IPS-15b (cell line): ENCODE measurements at regions not wholly inside any gene's neighbourhood (a gene's known extent, or its start where the extent isn't known, plus 50 kb on each side); places are given as distances from the start of the nearest gene placed in this dataset.

Experiments
- H3K27me3 ChIP-seq: one replicate; pipeline ENCODE4 v1.6.1; 2013; ENCODE audit warnings: low read length; ENCODE audit not compliant: control insufficient read depth, insufficient read depth
- H3K36me3 ChIP-seq: one replicate; pipeline ENCODE4 v1.6.1; 2013; ENCODE audit warnings: low read length; ENCODE audit not compliant: control insufficient read depth, insufficient read depth
- H3K4me1 ChIP-seq: one replicate; pipeline ENCODE4 v1.6.1; 2013; ENCODE audit warnings: mild to moderate bottlenecking, low read length; ENCODE audit not compliant: control insufficient read depth, insufficient read depth
- H3K4me3 ChIP-seq: one replicate; pipeline ENCODE4 v1.5.1; 2013; ENCODE audit warnings: low read depth, low read length
- H3K9ac ChIP-seq: one replicate; pipeline ENCODE4 v1.6.1; 2013; ENCODE audit warnings: low read depth, mild to moderate bottlenecking, low read length
- H3K9me3 ChIP-seq: one replicate; pipeline ENCODE4 v1.6.1; 2013; ENCODE audit warnings: mild to moderate bottlenecking, low read length; ENCODE audit not compliant: control insufficient read depth, insufficient read depth

GRCh38 chr13:106182404-106182803, 353.1 kb downstream of the EFNB2 start:
- no peaks in the 10 kb centered on the region for H3K36me3 ChIP-seq
- no peaks in the 10 kb centered on the region for H3K9me3 ChIP-seq
- H3K4me3 ChIP-seq = no peak overlapping the region
- no peaks in the 10 kb centered on the region for H3K4me1 ChIP-seq
- no peak overlapping the region for H3K9ac ChIP-seq
- no peaks in the 10 kb centered on the region for H3K27me3 ChIP-seq

DNA sequence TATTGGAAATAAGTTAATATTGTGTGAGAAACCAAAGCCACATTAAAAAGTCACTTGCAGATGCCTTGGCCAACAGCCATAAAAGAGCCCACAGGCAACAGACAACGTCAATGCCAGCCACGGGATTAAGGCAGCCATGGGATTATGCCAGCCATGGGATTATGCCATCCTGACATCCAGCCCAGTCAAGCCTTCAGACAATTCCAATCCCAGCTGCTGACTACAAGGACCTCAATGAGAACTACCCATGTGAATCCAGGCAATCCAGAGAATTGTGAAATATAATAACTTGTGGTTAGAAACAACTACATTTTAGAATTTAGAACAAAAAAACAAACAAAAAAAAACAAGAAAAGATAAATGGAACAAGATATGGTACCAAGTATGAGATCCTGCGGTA, 356.6 kb downstream of the EFNB2 start:
- Histone ChIP-seq H3K4me3 (no peak overlapping the region), H3K36me3 (no peaks in the 10 kb centered on the region), H3K4me1 (no peaks in the 10 kb centered on the region), H3K9ac (no peak overlapping the region), H3K27me3 (no peaks in the 10 kb centered on the region), H3K9me3 (no peaks in the 10 kb centered on the region)

DNA sequence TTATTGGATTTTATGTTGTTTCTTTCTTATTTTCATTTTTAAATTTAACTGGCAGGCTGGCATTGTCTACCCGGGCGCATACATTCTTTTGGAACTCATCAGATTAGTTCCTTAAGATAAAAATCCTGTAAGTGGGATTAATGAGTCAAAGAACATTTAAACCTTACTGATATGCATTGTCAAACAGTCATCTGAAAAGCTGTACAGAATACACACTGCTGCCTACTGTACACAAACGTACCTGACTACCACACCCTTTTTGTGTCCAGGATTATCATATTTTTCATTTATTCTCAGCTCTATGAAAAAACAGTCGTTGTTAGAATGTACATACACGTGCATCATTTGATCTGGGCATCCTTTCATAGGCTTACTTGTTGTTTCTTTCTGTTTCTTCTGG, 358.3 kb downstream of the EFNB2 start:
- H3K36me3 ChIP-seq = no peaks in the 10 kb centered on the region
- H3K27me3 ChIP-seq = no peaks in the 10 kb centered on the region
- H3K9ac ChIP-seq = no peak overlapping the region
- H3K4me1 ChIP-seq = no peaks in the 10 kb centered on the region
- no peaks in the 10 kb centered on the region for H3K9me3 ChIP-seq
- H3K4me3 ChIP-seq = no peak overlapping the region

DNA sequence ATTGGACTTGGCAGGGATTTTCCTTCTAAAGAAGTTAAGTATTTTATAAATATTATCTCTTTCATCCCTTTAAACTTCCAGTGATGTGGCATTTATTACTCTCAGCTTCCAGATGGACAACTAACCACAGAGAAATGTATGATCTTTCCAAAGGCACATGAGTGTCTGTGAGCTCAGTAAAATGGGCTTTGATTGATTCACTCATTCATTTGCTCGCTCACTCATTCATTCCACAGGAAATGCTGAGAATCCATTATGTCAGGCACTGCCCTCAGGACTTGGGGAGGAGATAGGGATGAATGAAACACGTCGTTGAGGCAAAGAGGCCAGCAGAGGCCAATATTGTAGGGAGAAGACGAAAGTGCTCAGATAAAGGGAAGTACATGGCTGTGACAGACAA, 359.3 kb downstream of the EFNB2 start:
- no peaks in the 10 kb centered on the region for H3K4me1 ChIP-seq
- no peaks in the 10 kb centered on the region for H3K36me3 ChIP-seq
- no peaks in the 10 kb centered on the region for H3K9me3 ChIP-seq
- H3K9ac ChIP-seq = no peak overlapping the region
- no peak overlapping the region for H3K4me3 ChIP-seq
- no peaks in the 10 kb centered on the region for H3K27me3 ChIP-seq

DNA sequence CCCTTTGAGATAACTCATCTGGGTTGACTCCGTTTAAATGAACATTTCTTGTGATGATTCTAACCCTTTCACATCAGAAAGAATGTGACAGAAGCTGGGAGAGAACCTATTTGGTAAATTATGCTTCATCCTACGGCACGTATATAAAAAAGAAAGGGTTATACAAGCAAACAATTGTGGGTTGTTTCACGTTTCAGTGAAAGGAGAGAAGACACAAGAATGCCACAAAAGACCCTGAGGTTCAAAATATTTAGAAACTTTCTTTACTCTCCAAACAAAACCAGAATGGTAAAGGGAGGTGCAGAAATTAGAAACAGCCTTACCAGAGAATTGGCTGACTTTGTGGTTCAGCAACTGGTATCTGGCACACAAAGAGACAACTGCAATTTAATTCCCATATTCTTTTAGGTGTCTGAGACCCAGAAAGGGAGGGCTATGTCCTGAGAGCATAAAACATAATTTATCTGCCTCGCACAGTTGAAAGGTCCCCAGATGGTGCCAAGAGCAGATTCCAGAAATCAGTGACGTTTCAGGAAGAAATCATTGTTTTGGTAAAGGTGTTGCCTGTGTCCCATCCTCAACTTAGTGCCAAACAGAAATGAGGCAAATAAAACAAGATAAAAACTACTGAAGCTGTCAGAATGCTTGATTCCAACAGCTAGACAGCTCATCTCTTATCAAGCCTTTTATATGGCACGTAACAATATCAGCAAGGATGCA, 361.4 kb downstream of the EFNB2 start:
- no peaks in the 10 kb centered on the region for H3K36me3 ChIP-seq
- no peak overlapping the region for H3K9ac ChIP-seq
- H3K4me3 ChIP-seq = no peak overlapping the region
- H3K27me3 ChIP-seq = no peaks in the 10 kb centered on the region
- H3K4me1 ChIP-seq = no peaks in the 10 kb centered on the region
- no peaks in the 10 kb centered on the region for H3K9me3 ChIP-seq

DNA sequence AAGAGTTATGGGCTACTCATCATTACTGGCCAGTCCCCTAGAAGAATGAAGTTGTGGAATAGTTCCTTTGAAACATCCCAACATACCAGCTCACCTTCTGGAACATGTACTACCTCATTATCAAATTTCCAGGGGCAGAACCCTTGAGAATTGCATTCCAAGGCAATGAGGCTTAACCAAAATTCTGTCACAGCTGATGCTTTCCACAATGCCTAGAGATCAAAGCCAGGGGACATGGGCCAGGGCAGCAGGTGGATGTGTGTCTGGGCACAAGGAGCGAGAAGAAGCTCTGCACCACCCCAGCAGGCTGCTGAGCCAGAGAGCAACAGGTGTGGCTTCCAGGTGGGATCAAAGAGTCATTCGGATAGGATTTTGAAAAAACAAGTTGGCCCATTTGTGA, 362.1 kb downstream of the EFNB2 start:
- Histone ChIP-seq H3K9ac (no peak overlapping the region), H3K4me1 (no peaks in the 10 kb centered on the region), H3K27me3 (no peaks in the 10 kb centered on the region), H3K36me3 (no peaks in the 10 kb centered on the region), H3K9me3 (no peaks in the 10 kb centered on the region), H3K4me3 (no peak overlapping the region)

DNA sequence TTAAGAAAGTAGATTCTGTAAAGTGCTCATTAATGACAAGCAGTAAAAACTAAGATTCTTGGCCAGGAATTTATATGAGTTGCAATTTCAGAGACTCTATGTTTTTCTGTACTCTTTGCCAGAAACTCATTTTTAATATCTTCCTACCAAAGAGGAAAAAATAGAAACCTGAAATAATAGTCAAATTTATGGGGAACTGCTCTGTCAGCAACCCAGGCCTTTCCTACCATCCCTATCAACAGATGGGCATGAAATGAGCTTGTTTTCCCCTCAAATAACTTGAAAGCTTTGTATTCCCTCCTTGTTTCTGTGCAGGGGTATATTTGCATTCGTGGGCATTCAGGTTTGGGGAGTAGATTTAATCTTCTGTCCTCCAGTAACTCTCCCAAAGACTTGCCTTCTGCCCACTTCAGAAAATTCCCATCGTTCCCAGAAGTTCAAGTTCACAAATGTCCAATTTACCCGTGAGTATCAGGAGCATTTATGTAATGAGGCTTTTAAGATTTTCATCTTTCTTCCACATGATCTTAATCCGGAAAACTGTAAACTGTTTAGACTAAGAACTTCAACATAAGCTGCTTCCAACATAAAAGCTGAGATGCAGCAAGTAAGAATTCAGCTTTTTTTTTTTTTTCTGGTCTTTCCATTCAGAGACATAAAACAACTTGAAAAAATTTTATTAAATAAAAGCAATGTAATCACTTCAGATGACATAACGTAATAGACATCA, 363.1 kb downstream of the EFNB2 start:
- Histone ChIP-seq H3K9ac (no peak overlapping the region), H3K4me3 (no peak overlapping the region), H3K27me3 (no peaks in the 10 kb centered on the region), H3K4me1 (no peaks in the 10 kb centered on the region), H3K9me3 (no peaks in the 10 kb centered on the region), H3K36me3 (no peaks in the 10 kb centered on the region)

DNA sequence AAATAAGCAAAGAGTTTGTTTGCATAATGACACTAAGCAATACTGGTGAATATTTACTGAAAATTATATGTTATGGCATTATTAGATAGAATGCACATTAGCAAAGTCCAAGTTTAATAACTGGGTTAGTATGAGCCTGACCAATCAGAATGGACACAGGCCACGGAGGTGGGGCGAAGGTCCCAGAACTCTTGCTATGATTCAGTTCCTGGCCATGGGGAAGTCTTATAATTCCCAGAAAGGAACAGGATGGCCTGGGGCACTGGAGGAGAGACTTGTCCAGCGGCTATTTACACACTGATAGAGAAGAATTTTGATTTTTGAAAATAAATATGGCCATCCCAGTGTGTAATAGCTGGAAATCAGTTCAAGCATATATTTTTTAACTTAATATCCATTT, 372.0 kb downstream of the EFNB2 start:
- H3K36me3 ChIP-seq = no peaks in the 10 kb centered on the region
- H3K4me1 ChIP-seq = no peaks in the 10 kb centered on the region
- H3K27me3 ChIP-seq = no peaks in the 10 kb centered on the region
- no peak overlapping the region for H3K9ac ChIP-seq
- no peak overlapping the region for H3K4me3 ChIP-seq
- H3K9me3 ChIP-seq = no peaks in the 10 kb centered on the region

DNA sequence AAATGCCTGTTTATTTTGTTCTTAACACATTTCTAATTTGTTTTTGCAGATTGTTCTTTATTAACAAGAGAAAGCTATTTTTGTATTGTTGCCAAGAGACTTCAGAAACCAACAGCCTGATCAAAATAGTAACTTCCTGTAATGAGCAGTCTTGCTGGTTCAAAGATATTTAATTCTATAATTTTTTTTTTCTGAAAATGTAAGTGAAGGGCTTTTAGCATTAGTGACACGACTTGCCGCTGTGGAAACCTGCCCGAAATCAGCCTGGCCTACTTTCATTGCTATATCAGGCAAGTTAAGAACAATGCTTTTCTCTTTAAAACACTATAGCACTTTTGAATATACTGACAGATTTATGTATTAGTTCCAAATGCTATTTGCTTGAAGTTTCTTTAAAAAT, 374.3 kb downstream of the EFNB2 start:
- H3K36me3 ChIP-seq = no peaks in the 10 kb centered on the region
- H3K27me3 ChIP-seq = no peaks in the 10 kb centered on the region
- H3K9me3 ChIP-seq = no peaks in the 10 kb centered on the region
- no peak overlapping the region for H3K4me3 ChIP-seq
- no peaks in the 10 kb centered on the region for H3K4me1 ChIP-seq
- H3K9ac ChIP-seq = no peak overlapping the region

DNA sequence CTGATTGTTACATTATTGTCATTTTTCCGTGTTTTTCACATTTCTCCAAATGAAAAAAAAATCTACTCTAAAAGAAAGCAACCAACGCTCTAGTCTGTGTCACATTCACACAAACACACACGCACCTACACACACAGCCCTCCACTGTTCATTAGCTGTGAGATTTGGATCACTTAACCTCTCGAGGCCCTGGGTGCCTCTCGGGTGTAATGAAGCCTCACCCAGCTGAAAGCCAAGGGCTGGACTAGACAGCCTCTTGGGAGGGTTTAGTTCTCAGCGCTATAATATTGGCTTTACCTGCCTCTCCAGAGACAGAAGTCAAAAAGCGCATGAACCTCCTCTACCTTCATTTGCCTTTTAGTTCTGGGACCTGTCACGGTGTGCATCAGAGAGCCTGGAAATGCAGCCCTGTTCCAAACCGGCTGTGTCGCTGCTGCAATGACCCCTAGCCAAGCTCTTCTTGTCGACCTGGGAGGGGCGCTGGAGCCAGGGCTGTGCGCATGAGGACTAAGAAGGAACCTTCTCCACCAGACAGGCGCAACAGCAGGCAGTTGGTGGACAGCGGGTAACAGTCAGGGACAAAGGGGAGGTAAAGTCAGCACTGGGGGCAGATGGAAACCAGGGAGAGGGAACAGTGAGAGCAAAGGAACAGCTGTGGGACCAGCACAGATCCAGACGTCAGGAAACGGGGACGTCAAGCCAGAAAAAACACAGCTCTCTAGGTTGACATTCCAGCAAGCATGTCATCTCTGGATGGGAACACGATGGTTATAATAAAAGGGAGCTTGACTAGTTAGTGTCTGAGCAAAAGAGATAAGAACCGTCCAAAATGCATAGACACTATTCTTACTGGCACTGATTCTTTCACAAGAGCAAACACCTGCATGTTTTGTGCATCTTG, 375.9 kb downstream of the EFNB2 start:
- Histone ChIP-seq H3K36me3 (no peaks in the 10 kb centered on the region), H3K4me1 (no peaks in the 10 kb centered on the region), H3K27me3 (no peaks in the 10 kb centered on the region), H3K4me3 (no peak overlapping the region), H3K9ac (no peak overlapping the region), H3K9me3 (no peaks in the 10 kb centered on the region)

DNA sequence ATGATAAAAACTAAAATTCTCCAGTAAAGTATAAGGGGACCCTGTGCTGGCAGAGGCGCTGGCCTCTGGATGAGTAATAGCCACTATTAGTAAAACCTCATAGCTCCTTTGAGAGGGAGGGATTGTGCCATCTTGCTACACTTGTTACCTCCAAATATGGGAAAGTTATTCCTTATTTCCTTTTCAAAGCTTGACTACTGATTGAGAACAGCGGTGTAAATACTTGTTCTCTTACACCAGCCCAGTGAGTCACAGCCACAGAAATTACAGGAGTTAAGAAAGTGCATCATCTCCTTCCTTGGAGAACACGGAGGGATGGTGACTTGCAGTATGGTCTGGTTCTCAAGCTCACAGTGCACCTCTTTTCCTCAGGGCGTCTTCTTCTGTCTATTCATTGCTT, 379.0 kb downstream of the EFNB2 start:
- Histone ChIP-seq H3K4me3 (no peak overlapping the region), H3K36me3 (no peaks in the 10 kb centered on the region), H3K27me3 (no peaks in the 10 kb centered on the region), H3K9me3 (no peaks in the 10 kb centered on the region), H3K4me1 (peaks cover 10% of the 10 kb centered on the region), H3K9ac (no peak overlapping the region)
